ENCODE measurements at regions not wholly inside any gene's neighbourhood (a gene's known extent, or its start where the extent isn't known, plus 50 kb on each side); places are given as distances from the start of the nearest gene placed in this dataset.
"Not testable (repeated sequence)": the region's sequence is repeated elsewhere in the genome, so short reads cannot be mapped to it uniquely, and the experiment has no call there.

DNA sequence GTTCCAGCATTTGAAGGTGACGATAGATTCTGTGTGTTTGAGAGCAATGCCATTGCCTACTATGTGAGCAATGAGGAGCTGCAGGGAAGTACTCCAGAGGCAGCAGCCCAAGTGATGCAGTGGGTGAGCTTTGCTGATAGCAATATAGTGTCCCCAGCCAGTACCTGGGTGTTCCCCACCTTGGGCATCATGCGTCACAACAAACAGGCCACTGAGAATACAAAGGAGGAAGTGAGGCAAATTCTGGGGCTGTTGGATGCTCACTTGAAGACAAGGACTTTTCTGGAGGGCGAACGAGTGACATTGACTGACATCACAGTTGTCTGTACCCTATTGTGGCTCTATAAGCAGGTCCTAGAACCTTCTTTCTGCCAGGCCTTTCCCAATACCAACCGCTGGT is 142.0 kb downstream of the PLS3 start:
- H3K27ac ChIP-seq, result no peak overlapping the region
- 60 to 100% methylated on average over 1 to 4 of the region's 5 CpGs for WGBS, 2 donors

DNA sequence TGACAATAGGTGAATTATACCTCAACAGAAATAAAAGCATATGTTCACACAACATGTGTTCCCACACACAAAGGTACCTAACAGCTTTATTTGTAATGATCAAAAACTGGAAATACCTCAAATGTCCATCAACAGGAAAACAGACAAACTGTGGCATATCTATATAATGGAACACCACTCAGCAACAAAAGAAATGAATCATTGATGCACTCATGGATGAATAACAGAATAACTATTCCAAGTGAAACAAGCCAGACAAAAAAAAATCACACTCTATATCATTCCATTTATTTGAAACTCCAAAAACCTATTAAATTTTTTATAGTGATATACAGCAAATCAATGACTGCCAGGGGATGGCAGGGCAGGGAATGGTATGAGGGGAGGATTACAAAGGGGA is 148.1 kb downstream of the PLS3 start:
- H3K27me3 ChIP-seq, result no peaks in the 10 kb centered on the region
- H3K4me1 ChIP-seq, result no peaks in the 10 kb centered on the region
- H3K27ac ChIP-seq, result no peak overlapping the region
- no peak for TF ChIP-seq POLR2A (IDR thresholded peaks at IDR 0.05)
- TF ChIP-seq, protein P1, sequence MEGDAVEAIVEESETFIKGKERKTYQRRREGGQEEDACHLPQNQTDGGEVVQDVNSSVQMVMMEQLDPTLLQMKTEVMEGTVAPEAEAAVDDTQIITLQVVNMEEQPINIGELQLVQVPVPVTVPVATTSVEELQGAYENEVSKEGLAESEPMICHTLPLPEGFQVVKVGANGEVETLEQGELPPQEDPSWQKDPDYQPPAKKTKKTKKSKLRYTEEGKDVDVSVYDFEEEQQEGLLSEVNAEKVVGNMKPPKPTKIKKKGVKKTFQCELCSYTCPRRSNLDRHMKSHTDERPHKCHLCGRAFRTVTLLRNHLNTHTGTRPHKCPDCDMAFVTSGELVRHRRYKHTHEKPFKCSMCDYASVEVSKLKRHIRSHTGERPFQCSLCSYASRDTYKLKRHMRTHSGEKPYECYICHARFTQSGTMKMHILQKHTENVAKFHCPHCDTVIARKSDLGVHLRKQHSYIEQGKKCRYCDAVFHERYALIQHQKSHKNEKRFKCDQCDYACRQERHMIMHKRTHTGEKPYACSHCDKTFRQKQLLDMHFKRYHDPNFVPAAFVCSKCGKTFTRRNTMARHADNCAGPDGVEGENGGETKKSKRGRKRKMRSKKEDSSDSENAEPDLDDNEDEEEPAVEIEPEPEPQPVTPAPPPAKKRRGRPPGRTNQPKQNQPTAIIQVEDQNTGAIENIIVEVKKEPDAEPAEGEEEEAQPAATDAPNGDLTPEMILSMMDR (IDR thresholded peaks at IDR 0.05), result no peak
- intact Hi-C loops (cut with DNase I), result no loop called here
- H3K9me3 ChIP-seq, result no peaks in the 10 kb centered on the region
- DNase-seq, result no peak
- H3K4me3 ChIP-seq, result no peak overlapping the region
- H3K36me3 ChIP-seq, result no peaks in the 10 kb centered on the region

More for the DNA sequence above, 142.0 kb downstream of the PLS3 start:
- Histone ChIP-seq H3K9me3 (no peaks in the 10 kb centered on the region), H3K4me3 (no peak overlapping the region), H3K4me1 (no peaks in the 10 kb centered on the region), H3K36me3 (no peaks in the 10 kb centered on the region), H3K27me3 (no peaks in the 10 kb centered on the region)
- intact Hi-C loops (cut with DNase I), result no loop called here
- TF ChIP-seq POLR2A (IDR thresholded peaks at IDR 0.05), result no peak
- TF ChIP-seq, protein P1 (IDR thresholded peaks at IDR 0.05), result no peak
- DNase-seq, result no peak

DNA sequence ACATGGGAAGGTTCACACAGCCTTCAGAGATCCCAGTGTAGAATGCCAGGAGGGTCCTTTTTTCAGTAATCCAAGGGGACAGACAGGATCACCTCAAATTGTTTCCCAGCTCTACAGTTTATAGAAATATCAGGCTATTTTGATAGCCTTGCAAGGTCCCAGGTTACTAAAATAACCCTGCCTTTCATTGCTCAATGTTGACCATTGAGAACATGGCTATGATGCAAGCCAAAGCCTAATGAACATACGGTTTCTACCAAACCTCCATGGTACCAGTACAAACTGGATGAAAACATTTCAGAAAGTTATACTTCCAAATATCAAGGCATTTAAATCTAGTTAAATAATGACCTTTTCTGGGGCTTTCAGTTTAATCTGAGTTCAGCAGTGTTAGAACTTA is 151.5 kb downstream of the PLS3 start:
- H3K4me3 ChIP-seq, result no peak overlapping the region
- no peak for TF ChIP-seq POLR2A (IDR thresholded peaks at IDR 0.05)
- TF ChIP-seq, protein P1 (IDR thresholded peaks at IDR 0.05), result no peak
- H3K27me3 ChIP-seq, result no peaks in the 10 kb centered on the region
- no peaks in the 10 kb centered on the region for H3K9me3 ChIP-seq
- H3K36me3 ChIP-seq, result no peaks in the 10 kb centered on the region
- WGBS, 2 donors, result 70 to 92% methylated on average over 1 of the region's 1 CpG
- no peak overlapping the region for H3K27ac ChIP-seq
- no peaks in the 10 kb centered on the region for H3K4me1 ChIP-seq
- intact Hi-C loops (cut with DNase I), result no loop called here
- no peak for DNase-seq

DNA sequence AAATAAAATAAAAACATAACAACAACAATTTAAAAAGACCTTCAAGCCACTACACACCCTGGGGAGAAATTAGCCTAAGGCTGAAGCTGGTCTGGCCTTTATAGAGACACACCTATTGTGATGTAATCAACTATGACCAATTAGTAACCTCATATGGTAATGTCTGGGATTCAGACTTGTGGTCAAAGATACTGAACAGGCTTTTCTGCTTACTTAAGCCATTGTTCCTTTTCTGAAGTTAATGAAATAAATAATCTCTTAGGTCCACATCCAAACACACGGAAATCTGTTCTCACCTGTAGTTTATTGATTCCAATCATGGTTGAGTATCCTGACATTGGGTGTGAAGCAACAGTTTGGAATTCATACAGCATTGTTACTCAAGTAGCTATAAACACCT is 152.5 kb downstream of the PLS3 start:
- intact Hi-C loops (cut with DNase I), result no loop called here
- H3K4me3 ChIP-seq, result no peak overlapping the region
- no peak overlapping the region for H3K27ac ChIP-seq
- H3K9me3 ChIP-seq, result no peaks in the 10 kb centered on the region
- DNase-seq, result no peak
- TF ChIP-seq, protein P1 (IDR thresholded peaks at IDR 0.05), result no peak
- TF ChIP-seq POLR2A (IDR thresholded peaks at IDR 0.05), result no peak
- no peaks in the 10 kb centered on the region for H3K36me3 ChIP-seq
- 22 to 36% methylated on average over 1 of the region's 1 CpG for WGBS, 2 donors
- H3K27me3 ChIP-seq, result no peaks in the 10 kb centered on the region
- no peaks in the 10 kb centered on the region for H3K4me1 ChIP-seq

DNA sequence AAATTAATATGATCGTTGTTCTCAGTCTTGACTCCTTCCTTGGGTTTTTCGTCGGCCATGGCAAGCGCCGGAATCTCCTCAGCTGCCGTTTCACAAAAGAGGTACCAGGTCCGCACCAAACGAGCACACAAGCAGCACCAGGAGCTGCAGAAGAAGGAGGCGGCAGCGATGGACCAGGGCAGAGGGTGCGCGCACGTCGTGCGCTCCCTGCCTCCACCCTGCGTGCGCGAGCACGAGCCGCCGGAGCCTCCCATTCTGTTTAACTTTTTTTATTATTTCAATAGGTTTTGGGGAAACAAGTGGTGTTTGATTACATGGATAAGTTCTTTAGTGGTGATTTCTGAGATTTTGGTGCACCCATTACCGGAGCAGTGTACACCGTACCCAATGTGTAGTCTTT is 158.2 kb downstream of the PLS3 start:
- H3K36me3 ChIP-seq, result no peaks in the 10 kb centered on the region
- H3K4me3 ChIP-seq, result no peak overlapping the region
- intact Hi-C loops (cut with DNase I), result no loop called here
- 53 to 91% methylated on average over 23 of the region's 23 CpGs for WGBS, 2 donors
- TF ChIP-seq, protein P1 (IDR thresholded peaks at IDR 0.05), result no peak
- no peak for TF ChIP-seq POLR2A (IDR thresholded peaks at IDR 0.05)
- H3K27ac ChIP-seq, result no peak overlapping the region
- peaks cover 0 to 5% (median 0%) of the 10 kb centered on the region in 4 donors for H3K27me3 ChIP-seq
- no peak for DNase-seq
- no peaks in the 10 kb centered on the region for H3K4me1 ChIP-seq
- H3K9me3 ChIP-seq, result no peaks in the 10 kb centered on the region

DNA sequence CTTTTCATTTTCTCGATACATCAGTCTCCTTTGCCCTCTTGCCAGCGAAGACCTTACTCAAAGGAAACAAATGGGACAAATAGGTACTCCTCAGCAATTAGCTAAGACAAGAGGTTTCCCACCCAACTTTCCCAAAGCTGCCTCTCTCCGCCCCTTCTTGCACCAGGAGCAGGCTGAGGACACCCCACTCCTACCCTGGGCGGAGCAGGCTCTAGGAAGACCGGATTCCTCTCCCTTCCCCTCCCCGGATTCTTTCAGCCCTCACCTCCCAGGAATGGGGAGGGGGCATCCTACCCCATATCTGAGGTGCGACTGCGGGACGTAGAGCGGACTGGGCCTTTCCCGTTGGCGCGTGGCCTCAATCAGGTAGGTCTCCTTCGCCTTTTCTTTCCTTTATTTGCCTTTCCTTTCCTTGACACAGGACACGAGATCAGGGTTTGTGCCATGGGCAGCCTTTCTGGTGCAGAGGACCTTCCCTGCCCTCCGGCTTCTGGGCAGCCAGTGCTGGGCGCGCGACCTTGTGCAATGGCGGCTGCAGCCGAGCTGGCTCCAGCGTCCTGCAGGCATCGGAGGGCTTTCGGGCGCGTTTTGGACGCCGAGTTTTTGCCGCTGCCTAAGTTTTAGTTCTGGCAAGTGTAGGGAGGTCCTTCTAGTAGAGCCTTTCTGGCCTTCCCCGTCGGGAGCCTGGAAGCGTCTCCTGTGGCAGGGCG is 161.9 kb downstream of the PLS3 start:
- DNase-seq; H3K27me3 ChIP-seq; H3K36me3 ChIP-seq; H3K4me3 ChIP-seq; intact Hi-C loops (cut with DNase I); H3K27ac ChIP-seq; H3K4me1 ChIP-seq; H3K9me3 ChIP-seq: not testable (repeated sequence)
- WGBS, 2 donors, result no CpG with 5 or more reads among the region's 33 CpGs

DNA sequence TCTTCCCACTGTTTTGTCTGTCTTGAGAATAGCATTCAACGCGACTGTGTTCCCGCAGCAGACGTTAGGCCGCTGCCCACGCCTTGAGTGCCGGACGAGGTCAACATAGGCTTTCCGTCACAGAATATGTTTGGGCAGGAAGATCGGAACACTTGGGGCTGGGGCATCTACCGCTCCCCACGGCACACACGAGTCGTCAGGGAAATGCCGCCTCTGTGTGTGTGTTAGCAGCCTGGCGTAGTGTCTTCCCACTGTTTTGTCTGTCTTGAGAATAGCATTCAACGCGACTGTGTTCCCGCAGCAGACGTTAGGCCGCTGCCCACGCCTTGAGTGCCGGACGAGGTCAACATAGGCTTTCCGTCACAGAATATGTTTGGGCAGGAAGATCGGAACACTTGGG is 164.4 kb downstream of the PLS3 start:
- intact Hi-C loops (cut with DNase I); H3K36me3 ChIP-seq; H3K27ac ChIP-seq; DNase-seq; H3K4me3 ChIP-seq; H3K27me3 ChIP-seq; H3K4me1 ChIP-seq; H3K9me3 ChIP-seq: not testable (repeated sequence)
- WGBS, 2 donors, result no CpG with 5 or more reads among the region's 26 CpGs

Data from esophagus squamous epithelium (tissue), 5 donors.